ENCODE measurements at regions not wholly inside any gene's neighbourhood (a gene's known extent, or its start where the extent isn't known, plus 50 kb on each side); places are given as distances from the start of the nearest gene placed in this dataset.

DNA sequence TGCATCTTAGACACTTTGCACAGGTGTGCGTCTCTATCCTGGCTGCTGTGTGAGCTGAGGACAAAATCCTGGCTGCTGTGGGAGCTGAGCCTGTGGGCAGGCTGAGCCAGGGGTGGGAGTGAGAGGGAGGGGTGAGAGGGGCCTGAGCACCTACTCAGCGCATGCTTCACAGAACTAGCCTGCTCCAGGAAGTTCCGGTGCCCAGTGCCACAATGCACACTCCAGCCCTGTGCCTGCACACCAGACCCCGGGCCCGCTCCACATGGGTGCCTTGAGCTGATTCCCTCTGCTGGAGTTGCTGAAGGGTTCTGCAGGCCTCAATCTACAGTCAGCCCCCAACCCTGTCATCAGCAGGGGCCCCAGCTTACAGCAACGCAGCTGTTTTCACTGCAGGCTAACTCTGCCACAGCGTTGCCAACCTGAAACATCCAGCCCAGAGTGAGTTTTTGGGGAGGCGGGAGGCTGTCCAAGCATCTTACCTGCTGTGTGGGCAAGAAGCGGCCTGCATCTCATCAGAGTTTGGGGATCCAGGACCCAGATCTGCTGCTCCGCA is 1377.9 kb downstream of the TBC1D22A start:
- no peaks in the 10 kb centered on the region for H3K9me2 ChIP-seq (replicated peaks; ENCODE audit: low read depth, low read length)
- H2AFZ ChIP-seq (ENCODE audit: low read length) = no peak overlapping the region
- H4K20me1 ChIP-seq (ENCODE audit: insufficient read depth, low read length, poor library complexity, severe bottlenecking) = no peaks in the 10 kb centered on the region
- TF ChIP-seq, protein P1, sequence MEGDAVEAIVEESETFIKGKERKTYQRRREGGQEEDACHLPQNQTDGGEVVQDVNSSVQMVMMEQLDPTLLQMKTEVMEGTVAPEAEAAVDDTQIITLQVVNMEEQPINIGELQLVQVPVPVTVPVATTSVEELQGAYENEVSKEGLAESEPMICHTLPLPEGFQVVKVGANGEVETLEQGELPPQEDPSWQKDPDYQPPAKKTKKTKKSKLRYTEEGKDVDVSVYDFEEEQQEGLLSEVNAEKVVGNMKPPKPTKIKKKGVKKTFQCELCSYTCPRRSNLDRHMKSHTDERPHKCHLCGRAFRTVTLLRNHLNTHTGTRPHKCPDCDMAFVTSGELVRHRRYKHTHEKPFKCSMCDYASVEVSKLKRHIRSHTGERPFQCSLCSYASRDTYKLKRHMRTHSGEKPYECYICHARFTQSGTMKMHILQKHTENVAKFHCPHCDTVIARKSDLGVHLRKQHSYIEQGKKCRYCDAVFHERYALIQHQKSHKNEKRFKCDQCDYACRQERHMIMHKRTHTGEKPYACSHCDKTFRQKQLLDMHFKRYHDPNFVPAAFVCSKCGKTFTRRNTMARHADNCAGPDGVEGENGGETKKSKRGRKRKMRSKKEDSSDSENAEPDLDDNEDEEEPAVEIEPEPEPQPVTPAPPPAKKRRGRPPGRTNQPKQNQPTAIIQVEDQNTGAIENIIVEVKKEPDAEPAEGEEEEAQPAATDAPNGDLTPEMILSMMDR (conservative IDR thresholded peaks at IDR 0.05; ENCODE audit: low read length) = no peak
- no peak for TF ChIP-seq EZH2phosphoT487 (IDR thresholded peaks at IDR 0.05; ENCODE audit: borderline replicate concordance)
- no peak overlapping the region for H3K9ac ChIP-seq (ENCODE audit: low read depth, low read length, poor library complexity, severe bottlenecking)
- H3K4me1 ChIP-seq (ENCODE audit: insufficient read depth, low read length, poor library complexity, severe bottlenecking) = peaks cover 14% of the 10 kb centered on the region
- H3F3A ChIP-seq (ENCODE audit: low read depth) = no peaks in the 10 kb centered on the region
- no peak overlapping the region for H3K4me2 ChIP-seq (ENCODE audit: low read depth, low read length, poor library complexity, severe bottlenecking)
- no peaks in the 10 kb centered on the region for H3K36me3 ChIP-seq (ENCODE audit: insufficient read depth, low read length)
- no peaks in the 10 kb centered on the region for H3K27me3 ChIP-seq (ENCODE audit: insufficient read depth, low read length, poor library complexity, severe bottlenecking)
- peaks cover 4% of the 10 kb centered on the region; the same call in 1 of the 2 replicates for H3K9me3 ChIP-seq (ENCODE audit: insufficient read depth, low read depth, low read length)
- no peak overlapping the region for H3K4me3 ChIP-seq (ENCODE audit: low read length, poor library complexity, severe bottlenecking)
- no peaks in the 10 kb centered on the region for H3K79me2 ChIP-seq (ENCODE audit: insufficient read depth, low read length)

DNA sequence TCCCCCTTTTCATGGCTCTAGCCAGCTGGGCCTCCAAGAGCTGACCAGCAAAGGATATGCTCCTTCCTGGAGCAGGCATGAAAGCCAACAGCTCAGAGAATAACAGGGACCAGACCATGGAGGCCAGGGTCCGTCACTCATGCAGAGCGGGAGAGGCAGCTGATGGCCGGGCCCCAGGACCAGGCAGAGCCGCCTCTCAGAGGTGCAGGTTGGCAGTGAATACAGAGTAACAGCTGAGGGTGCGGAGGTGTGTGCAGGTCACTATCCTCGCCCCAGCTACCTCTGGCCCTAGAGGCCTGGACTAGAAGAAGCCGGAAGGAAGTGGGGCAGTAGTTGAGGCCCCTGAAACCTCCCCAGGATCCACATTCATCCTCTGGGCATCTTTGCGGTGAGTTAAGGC is 1377.3 kb downstream of the TBC1D22A start:
- H3K4me2 ChIP-seq (ENCODE audit: low read depth, low read length, poor library complexity, severe bottlenecking) = no peak overlapping the region
- no peaks in the 10 kb centered on the region for H3F3A ChIP-seq (ENCODE audit: low read depth)
- H4K20me1 ChIP-seq (ENCODE audit: insufficient read depth, low read length, poor library complexity, severe bottlenecking) = no peaks in the 10 kb centered on the region
- no peaks in the 10 kb centered on the region for H3K79me2 ChIP-seq (ENCODE audit: insufficient read depth, low read length)
- no peaks in the 10 kb centered on the region for H3K36me3 ChIP-seq (ENCODE audit: insufficient read depth, low read length)
- no peaks in the 10 kb centered on the region for H3K27me3 ChIP-seq (ENCODE audit: insufficient read depth, low read length, poor library complexity, severe bottlenecking)
- no peak overlapping the region for H2AFZ ChIP-seq (ENCODE audit: low read length)
- no peaks in the 10 kb centered on the region for H3K9me2 ChIP-seq (replicated peaks; ENCODE audit: low read depth, low read length)
- H3K4me3 ChIP-seq (ENCODE audit: low read length, poor library complexity, severe bottlenecking) = no peak overlapping the region
- H3K4me1 ChIP-seq (ENCODE audit: insufficient read depth, low read length, poor library complexity, severe bottlenecking) = peaks cover 14% of the 10 kb centered on the region
- peak overlapping the region; percentile 40 for H3K9ac ChIP-seq (ENCODE audit: low read depth, low read length, poor library complexity, severe bottlenecking)
- peaks cover 3% of the 10 kb centered on the region; the same call in 1 of the 2 replicates for H3K9me3 ChIP-seq (ENCODE audit: insufficient read depth, low read depth, low read length)
- no peak for TF ChIP-seq EZH2phosphoT487 (IDR thresholded peaks at IDR 0.05; ENCODE audit: borderline replicate concordance)
- TF ChIP-seq, protein P1 (conservative IDR thresholded peaks at IDR 0.05; ENCODE audit: low read length) = no peak

DNA sequence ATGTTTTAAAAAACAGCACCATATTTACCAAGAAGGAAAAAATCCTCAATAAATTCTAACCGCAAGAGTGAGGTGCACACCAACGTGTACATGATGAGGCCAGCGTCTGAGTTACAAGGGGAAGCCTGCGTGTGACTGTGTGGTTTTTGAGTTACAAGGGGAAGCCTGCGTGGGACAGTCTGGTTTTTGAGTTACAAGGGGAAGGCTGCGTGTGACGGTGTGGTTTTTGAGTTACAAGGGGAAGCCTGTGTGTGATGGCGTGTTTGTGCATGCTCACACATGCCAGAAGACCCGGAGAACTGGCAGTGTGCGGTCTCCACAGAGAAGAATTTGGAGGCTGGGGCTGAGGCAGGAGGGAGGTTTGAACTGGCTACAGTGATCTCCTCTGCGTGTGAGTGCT is 1376.4 kb downstream of the TBC1D22A start:
- H4K20me1 ChIP-seq (ENCODE audit: insufficient read depth, low read length, poor library complexity, severe bottlenecking) = no peaks in the 10 kb centered on the region
- no peak overlapping the region for H3K4me3 ChIP-seq (ENCODE audit: low read length, poor library complexity, severe bottlenecking)
- no peaks in the 10 kb centered on the region for H3K9me2 ChIP-seq (replicated peaks; ENCODE audit: low read depth, low read length)
- no peaks in the 10 kb centered on the region for H3K27me3 ChIP-seq (ENCODE audit: insufficient read depth, low read length, poor library complexity, severe bottlenecking)
- H3K36me3 ChIP-seq (ENCODE audit: insufficient read depth, low read length) = no peaks in the 10 kb centered on the region
- no peaks in the 10 kb centered on the region for H3F3A ChIP-seq (ENCODE audit: low read depth)
- peak overlapping the region; percentile 40 for H3K9ac ChIP-seq (ENCODE audit: low read depth, low read length, poor library complexity, severe bottlenecking)
- peak overlapping the region; percentile 27 for H3K4me2 ChIP-seq (ENCODE audit: low read depth, low read length, poor library complexity, severe bottlenecking)
- TF ChIP-seq, protein P1 (conservative IDR thresholded peaks at IDR 0.05; ENCODE audit: low read length) = no peak
- no peak for TF ChIP-seq EZH2phosphoT487 (IDR thresholded peaks at IDR 0.05; ENCODE audit: borderline replicate concordance)
- no peaks in the 10 kb centered on the region for H3K9me3 ChIP-seq (ENCODE audit: insufficient read depth, low read depth, low read length)
- no peak overlapping the region for H2AFZ ChIP-seq (ENCODE audit: low read length)
- peaks cover 14% of the 10 kb centered on the region for H3K4me1 ChIP-seq (ENCODE audit: insufficient read depth, low read length, poor library complexity, severe bottlenecking)
- no peaks in the 10 kb centered on the region for H3K79me2 ChIP-seq (ENCODE audit: insufficient read depth, low read length)
